Fibroblast of skin of scalp (primary cell): ENCODE measurements at regions not wholly inside any gene's neighbourhood (a gene's known extent, or its start where the extent isn't known, plus 50 kb on each side); places are given as distances from the start of the nearest gene placed in this dataset.

ENCODE experiments used
- DNase-seq: peaks from one replicate; pipeline ENCODE4 v3.0.0-alpha.2; 2013

- no peak for DNase-seq
Observed at GRCh38 chr5:56686337-56687195, 128.8 kb upstream of the MAP3K1 start.

GRCh38 chr5:56685503-56686217 lies 129.7 kb upstream of the MAP3K1 start:
- no peak for DNase-seq

GRCh38 chr5:56684159-56684558 lies 131.2 kb upstream of the MAP3K1 start:
- DNase-seq, result no peak

- no peak for DNase-seq
Observed at GRCh38 chr5:56683733-56684132, 131.6 kb upstream of the MAP3K1 start.

GRCh38 chr5:56683281-56683680 lies 132.1 kb upstream of the MAP3K1 start:
- no peak for DNase-seq

GRCh38 chr5:56681346-56681745 lies 134.0 kb upstream of the MAP3K1 start:
- DNase-seq, result peak; percentile 84

- no peak for DNase-seq
Observed at GRCh38 chr5:56680731-56681130, 134.6 kb upstream of the MAP3K1 start.

GRCh38 chr5:56677690-56678305 lies 137.6 kb upstream of the MAP3K1 start:
- DNase-seq, result no peak

GRCh38 chr5:56676091-56676768 lies 139.1 kb upstream of the MAP3K1 start:
- DNase-seq, result no peak

GRCh38 chr5:56674441-56674840 lies 140.9 kb upstream of the MAP3K1 start:
- no peak for DNase-seq

GRCh38 chr5:56673171-56673570 lies 142.2 kb upstream of the MAP3K1 start:
- no peak for DNase-seq

GRCh38 chr5:56671571-56671970 lies 143.8 kb upstream of the MAP3K1 start:
- DNase-seq, result peak; percentile 30

GRCh38 chr5:56670916-56671315 lies 144.4 kb upstream of the MAP3K1 start:
- no peak for DNase-seq

- no peak for DNase-seq
Observed at GRCh38 chr5:56669534-56670483, 145.5 kb upstream of the MAP3K1 start.

GRCh38 chr5:56668996-56669395 lies 146.4 kb upstream of the MAP3K1 start:
- DNase-seq, result no peak

GRCh38 chr5:56667692-56668091 lies 147.7 kb upstream of the MAP3K1 start:
- no peak for DNase-seq

- no peak for DNase-seq
Observed at GRCh38 chr5:56666901-56667300, 148.4 kb upstream of the MAP3K1 start.

GRCh38 chr5:56665117-56665516 lies 150.2 kb upstream of the MAP3K1 start:
- DNase-seq, result peak; percentile 81

- DNase-seq, result no peak
Observed at GRCh38 chr5:56664025-56664424, 151.3 kb upstream of the MAP3K1 start.

- no peak for DNase-seq
Observed at GRCh38 chr5:56663523-56663922, 151.8 kb upstream of the MAP3K1 start.

GRCh38 chr5:56662893-56663292 lies 152.5 kb upstream of the MAP3K1 start:
- DNase-seq, result no peak

GRCh38 chr5:56659971-56660370 lies 155.4 kb upstream of the MAP3K1 start:
- no peak for DNase-seq
